ENCODE measurements at regions not wholly inside any gene's neighbourhood (a gene's known extent, or its start where the extent isn't known, plus 50 kb on each side); places are given as distances from the start of the nearest gene placed in this dataset.

DNA sequence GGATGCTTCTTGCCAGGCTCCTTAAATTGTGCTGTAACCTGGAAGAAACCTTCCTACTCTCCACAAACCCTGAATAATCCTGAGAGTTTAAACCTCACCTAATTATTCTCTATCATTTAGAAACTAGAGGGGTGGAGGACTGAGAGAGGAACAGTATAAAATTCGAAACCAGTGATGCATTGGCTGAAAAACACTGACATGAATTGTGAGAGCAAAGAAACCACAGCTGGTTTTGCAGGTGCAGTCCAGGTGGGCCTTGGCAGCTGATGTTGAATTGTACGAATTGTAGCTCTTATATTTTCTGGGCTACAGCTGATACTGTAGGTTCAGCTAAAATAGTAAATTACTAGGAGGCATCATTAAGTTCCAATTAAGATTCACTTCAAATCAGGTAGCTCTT, 227.0 kb upstream of the SLITRK5 start:
- TF ChIP-seq, protein P1, sequence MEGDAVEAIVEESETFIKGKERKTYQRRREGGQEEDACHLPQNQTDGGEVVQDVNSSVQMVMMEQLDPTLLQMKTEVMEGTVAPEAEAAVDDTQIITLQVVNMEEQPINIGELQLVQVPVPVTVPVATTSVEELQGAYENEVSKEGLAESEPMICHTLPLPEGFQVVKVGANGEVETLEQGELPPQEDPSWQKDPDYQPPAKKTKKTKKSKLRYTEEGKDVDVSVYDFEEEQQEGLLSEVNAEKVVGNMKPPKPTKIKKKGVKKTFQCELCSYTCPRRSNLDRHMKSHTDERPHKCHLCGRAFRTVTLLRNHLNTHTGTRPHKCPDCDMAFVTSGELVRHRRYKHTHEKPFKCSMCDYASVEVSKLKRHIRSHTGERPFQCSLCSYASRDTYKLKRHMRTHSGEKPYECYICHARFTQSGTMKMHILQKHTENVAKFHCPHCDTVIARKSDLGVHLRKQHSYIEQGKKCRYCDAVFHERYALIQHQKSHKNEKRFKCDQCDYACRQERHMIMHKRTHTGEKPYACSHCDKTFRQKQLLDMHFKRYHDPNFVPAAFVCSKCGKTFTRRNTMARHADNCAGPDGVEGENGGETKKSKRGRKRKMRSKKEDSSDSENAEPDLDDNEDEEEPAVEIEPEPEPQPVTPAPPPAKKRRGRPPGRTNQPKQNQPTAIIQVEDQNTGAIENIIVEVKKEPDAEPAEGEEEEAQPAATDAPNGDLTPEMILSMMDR (IDR thresholded peaks at IDR 0.05) = no peak
- TF ChIP-seq EZH2phosphoT487 (IDR thresholded peaks at IDR 0.05) = no peak
- TF ChIP-seq EZH2 (IDR thresholded peaks at IDR 0.05) = no peak

All from neural progenitor cell (in vitro differentiated cells).